ENCODE measurements at regions not wholly inside any gene's neighbourhood (a gene's known extent, or its start where the extent isn't known, plus 50 kb on each side); places are given as distances from the start of the nearest gene placed in this dataset.

DNA sequence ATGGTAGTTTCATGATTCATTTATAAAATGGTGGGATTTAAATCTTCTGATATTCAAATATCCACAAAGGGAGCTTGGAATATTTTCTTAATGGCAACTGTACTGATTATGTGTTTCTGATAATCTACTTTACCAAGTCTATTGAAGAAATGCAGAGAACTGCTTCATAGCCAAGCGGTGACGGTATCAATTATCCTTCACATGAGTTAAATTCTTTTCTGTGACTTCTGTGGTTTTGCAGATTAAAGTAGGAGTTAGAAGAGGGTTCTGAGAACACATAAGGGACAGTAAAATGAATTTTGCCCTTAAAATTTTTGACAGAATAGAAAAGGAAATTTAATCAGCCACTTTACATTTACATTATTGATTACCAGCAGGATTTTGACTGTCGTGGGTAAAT is 563.2 kb downstream of the GBE1 start:
- TF ChIP-seq, protein P1, sequence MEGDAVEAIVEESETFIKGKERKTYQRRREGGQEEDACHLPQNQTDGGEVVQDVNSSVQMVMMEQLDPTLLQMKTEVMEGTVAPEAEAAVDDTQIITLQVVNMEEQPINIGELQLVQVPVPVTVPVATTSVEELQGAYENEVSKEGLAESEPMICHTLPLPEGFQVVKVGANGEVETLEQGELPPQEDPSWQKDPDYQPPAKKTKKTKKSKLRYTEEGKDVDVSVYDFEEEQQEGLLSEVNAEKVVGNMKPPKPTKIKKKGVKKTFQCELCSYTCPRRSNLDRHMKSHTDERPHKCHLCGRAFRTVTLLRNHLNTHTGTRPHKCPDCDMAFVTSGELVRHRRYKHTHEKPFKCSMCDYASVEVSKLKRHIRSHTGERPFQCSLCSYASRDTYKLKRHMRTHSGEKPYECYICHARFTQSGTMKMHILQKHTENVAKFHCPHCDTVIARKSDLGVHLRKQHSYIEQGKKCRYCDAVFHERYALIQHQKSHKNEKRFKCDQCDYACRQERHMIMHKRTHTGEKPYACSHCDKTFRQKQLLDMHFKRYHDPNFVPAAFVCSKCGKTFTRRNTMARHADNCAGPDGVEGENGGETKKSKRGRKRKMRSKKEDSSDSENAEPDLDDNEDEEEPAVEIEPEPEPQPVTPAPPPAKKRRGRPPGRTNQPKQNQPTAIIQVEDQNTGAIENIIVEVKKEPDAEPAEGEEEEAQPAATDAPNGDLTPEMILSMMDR (conservative IDR thresholded peaks at IDR 0.05; ENCODE audit: low read length), result no peak
- TF ChIP-seq EZH2phosphoT487 (IDR thresholded peaks at IDR 0.05; ENCODE audit: borderline replicate concordance, low read depth, low read length), result no peak
